Keratinocyte (primary cell): ENCODE measurements at regions not wholly inside any gene's neighbourhood (a gene's known extent, or its start where the extent isn't known, plus 50 kb on each side); places are given as distances from the start of the nearest gene placed in this dataset.

Experiments used
- DNase-seq: peaks from one replicate; pipeline ENCODE4 v3.0.0-alpha.2; 2011; ENCODE audit warnings: low read depth, missing footprints, low spot score
- FAIRE-seq: peaks from 2 replicates; lab custom pipeline; 2011; peaks lifted over from hg19 to GRCh38; lab: Jason Lieb, UNC
- H2AFZ ChIP-seq: 2 replicates; pipeline ENCODE4 v1.6.0; 2012; ENCODE audit warnings: low read length, control low read depth, inconsistent platforms; ENCODE audit not compliant: control insufficient read depth
- H3K27ac ChIP-seq: 2 replicates; pipeline ENCODE4 v1.5.1; 2011; ENCODE audit warnings: low read length; ENCODE audit not compliant: control insufficient read depth, insufficient read depth
- H3K27me3 ChIP-seq: 3 replicates; pipeline ENCODE4 v1.6.0; 2011; ENCODE audit warnings: low read length; ENCODE audit not compliant: control insufficient read depth, insufficient read depth; ENCODE audit errors: extremely low read depth
- H3K36me3 ChIP-seq, 2 experiments: 2 replicates in 1 of 2; 3 replicates in 1 of 2; pipeline ENCODE4 v1.5.1; 2011; ENCODE audit warnings: low read length in 2 of 2, mild to moderate bottlenecking in 1 of 2; ENCODE audit not compliant: control insufficient read depth in 2 of 2, insufficient read depth in 2 of 2; ENCODE audit errors: extremely low read depth in 1 of 2
- H3K4me1 ChIP-seq: 3 replicates; pipeline ENCODE4 v1.5.1; 2011; ENCODE audit warnings: low read length; ENCODE audit not compliant: control insufficient read depth, insufficient read depth; ENCODE audit errors: extremely low read depth
- H3K4me2 ChIP-seq: 3 replicates; pipeline ENCODE4 v1.6.0; 2011; ENCODE audit warnings: low read depth, low read length; ENCODE audit not compliant: control insufficient read depth, insufficient read depth; ENCODE audit errors: extremely low read depth
- H3K4me3 ChIP-seq, 3 experiments: fragments of 200-600 bp in 1 of 3; sonication (generic) in 1 of 3; 2 replicates in 2 of 3; 3 replicates in 1 of 3; pipeline ENCODE4 v1.5.1; 2011 to 2016; ENCODE audit warnings: low read length in 3 of 3, mild to moderate bottlenecking in 3 of 3, control low read depth in 2 of 3, inconsistent platforms in 1 of 3, low read depth in 1 of 3, mixed read lengths in 1 of 3, mixed run types in 1 of 3, moderate library complexity in 1 of 3; ENCODE audit not compliant: control insufficient read depth in 2 of 3, insufficient read depth in 2 of 3; ENCODE audit errors: extremely low read depth in 1 of 3
- H3K79me2 ChIP-seq: 2 replicates; pipeline ENCODE4 v1.6.0; 2012; ENCODE audit warnings: low read length; ENCODE audit not compliant: control insufficient read depth, insufficient read depth
- H3K9ac ChIP-seq: 3 replicates; pipeline ENCODE4 v1.6.0; 2011; ENCODE audit warnings: low read length; ENCODE audit not compliant: control insufficient read depth, insufficient read depth; ENCODE audit errors: extremely low read depth
- H3K9me1 ChIP-seq: 3 replicates; pipeline ENCODE4 v1.6.0; 2011; ENCODE audit warnings: low read length; ENCODE audit not compliant: control insufficient read depth, insufficient read depth; ENCODE audit errors: extremely low read depth
- H3K9me3 ChIP-seq: 2 replicates; pipeline ENCODE4 v1.5.1; 2012; ENCODE audit warnings: low read depth, low read length; ENCODE audit not compliant: control insufficient read depth
- H4K20me1 ChIP-seq: 3 replicates; pipeline ENCODE4 v1.6.0; 2011; ENCODE audit warnings: low read length; ENCODE audit not compliant: control insufficient read depth, insufficient read depth; ENCODE audit errors: extremely low read depth
- CTCF ChIP-seq, 3 experiments: IDR thresholded peaks in 1 of 3; conservative IDR thresholded peaks in 1 of 3; optimal IDR thresholded peaks in 1 of 3; 2 replicates in 2 of 3; 3 replicates in 1 of 3; pipeline versions ENCODE3 to v1.5.1; 2011; ENCODE audit warnings: low read length in 3 of 3, mild to moderate bottlenecking in 3 of 3, moderate library complexity in 2 of 3, control low read depth in 1 of 3, inconsistent platforms in 1 of 3; ENCODE audit not compliant: insufficient read depth in 2 of 3; ENCODE audit errors: extremely low read depth in 1 of 3
- EZH2 ChIP-seq: IDR thresholded peaks from one replicate; pipeline ENCODE4 v1.6.1; 2012; ENCODE audit warnings: inconsistent platforms, mild to moderate bottlenecking, low read length, moderate library complexity
- dilution Hi-C: fragments of 300-500 bp; cut with MboI; formaldehyde crosslinking; loops from one replicate; pipeline ENCODE4 v1.7.0; 2020; ENCODE audit warnings: low sequenced_read_pairs; ENCODE audit not compliant: extremely low pct_ligation_motif_present

GRCh38 chr5:131068893-131069643 is 96.0 kb downstream of the HINT1 start:
- Histone ChIP-seq H3K9me3 (peaks cover 3% of the 10 kb centered on the region), H3K9ac (no peak overlapping the region), H2AFZ (no peak overlapping the region), H3K9me1 (no peaks in the 10 kb centered on the region), H3K4me2 (no peak overlapping the region), H4K20me1 (no peaks in the 10 kb centered on the region), H3K4me3 (no peak overlapping the region), H3K27me3 (no peaks in the 10 kb centered on the region), H3K36me3 (no peaks in the 10 kb centered on the region), H3K79me2 (no peaks in the 10 kb centered on the region), H3K4me1 (no peaks in the 10 kb centered on the region), H3K27ac (no peak overlapping the region)
- dilution Hi-C loops = no loop called here
- FAIRE-seq (no peak), DNase-seq (no peak)
- TF ChIP-seq EZH2 (no peak), CTCF (optimal IDR thresholded peaks at IDR 0.05 in 1 of 3, IDR thresholded peaks at IDR 0.05 in 1 of 3, conservative IDR thresholded peaks at IDR 0.05 in 1 of 3; ENCODE audit: extremely low read depth in 1 of 3, insufficient read depth in 2 of 3, low read length in 3 of 3) (no peak)

GRCh38 chr5:131068076-131068475 is 97.0 kb downstream of the HINT1 start:
- DNase-seq (no peak), FAIRE-seq (no peak)
- Histone ChIP-seq H3K4me1 (no peaks in the 10 kb centered on the region), H3K4me2 (no peak overlapping the region), H3K9ac (no peak overlapping the region), H3K27ac (no peak overlapping the region), H3K4me3 (no peak overlapping the region), H3K36me3 (no peaks in the 10 kb centered on the region), H4K20me1 (no peaks in the 10 kb centered on the region), H3K9me1 (no peaks in the 10 kb centered on the region), H3K79me2 (no peaks in the 10 kb centered on the region), H2AFZ (no peak overlapping the region), H3K27me3 (no peaks in the 10 kb centered on the region), H3K9me3 (peaks cover 3% of the 10 kb centered on the region)
- TF ChIP-seq EZH2 (no peak), CTCF (optimal IDR thresholded peaks at IDR 0.05 in 1 of 3, IDR thresholded peaks at IDR 0.05 in 1 of 3, conservative IDR thresholded peaks at IDR 0.05 in 1 of 3; ENCODE audit: extremely low read depth in 1 of 3, insufficient read depth in 2 of 3, low read length in 3 of 3) (no peak)
- dilution Hi-C loops = no loop called here
